Epithelial cell of esophagus (primary cell): ENCODE measurements at regions not wholly inside any gene's neighbourhood (a gene's known extent, or its start where the extent isn't known, plus 50 kb on each side); places are given as distances from the start of the nearest gene placed in this dataset.
A peak's percentile ranks its signal among the peaks of the same experiment; 100 is the strongest.

Source experiments
- DNase-seq: peaks from one replicate; pipeline ENCODE4 v3.0.0; 2010; ENCODE audit warnings: low read depth
- H3K4me3 ChIP-seq: 2 replicates; pipeline ENCODE4 v1.5.1; 2011; ENCODE audit warnings: mild to moderate bottlenecking, low read length, control low read depth
- CTCF ChIP-seq: IDR thresholded peaks from 2 replicates; pipeline ENCODE4 v1.5.1; 2011; ENCODE audit warnings: low read depth, mild to moderate bottlenecking, low read length, control low read depth, inconsistent platforms; ENCODE audit not compliant: insufficient read depth; ENCODE audit errors: missing control alignments

DNA sequence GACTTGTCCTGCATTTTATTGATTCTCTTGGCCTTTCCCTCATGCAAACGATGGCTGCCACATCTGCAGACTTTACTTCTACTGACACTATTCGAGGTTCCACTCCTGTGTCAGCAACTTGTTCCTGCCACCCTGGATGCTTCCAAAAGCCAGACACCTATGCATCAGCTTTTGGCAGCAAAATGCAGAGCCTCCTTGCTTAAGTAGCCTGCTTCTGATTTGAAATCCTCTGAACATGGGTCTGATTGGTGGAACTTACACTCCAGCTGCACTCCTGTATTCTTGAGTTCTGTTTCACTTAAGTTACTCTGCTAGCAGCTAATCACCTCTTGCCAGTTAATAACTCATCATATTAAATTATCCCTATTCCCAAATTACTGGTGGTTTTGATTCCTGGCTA, 152.1 kb upstream of the FMN2 start:
- TF ChIP-seq CTCF: no peak
- DNase-seq: no peak

DNA sequence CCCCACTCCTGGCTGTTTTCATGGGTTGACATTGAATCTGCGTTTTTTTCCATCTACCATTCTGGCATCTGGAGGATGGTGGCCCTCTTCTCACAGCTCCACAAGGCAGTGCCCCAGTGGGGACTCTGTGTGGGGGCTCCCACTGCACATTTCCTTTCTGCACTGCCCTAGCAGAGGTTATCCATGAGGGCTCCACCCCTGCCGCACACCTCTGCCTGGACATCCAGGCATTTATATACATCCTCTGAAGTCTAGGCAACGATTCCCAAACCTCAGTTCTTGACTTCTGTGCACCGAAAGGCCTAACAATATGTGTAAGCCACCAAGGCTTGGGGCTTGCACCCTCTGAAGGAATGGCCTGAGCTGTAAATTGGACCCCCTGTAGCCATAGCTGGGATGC, 147.9 kb upstream of the FMN2 start:
- no peak for TF ChIP-seq CTCF
- no peak for DNase-seq
- H3K4me3 ChIP-seq: no peak overlapping the region

More for the DNA sequence above, 152.1 kb upstream of the FMN2 start:
- H3K4me3 ChIP-seq: no peak overlapping the region

DNA sequence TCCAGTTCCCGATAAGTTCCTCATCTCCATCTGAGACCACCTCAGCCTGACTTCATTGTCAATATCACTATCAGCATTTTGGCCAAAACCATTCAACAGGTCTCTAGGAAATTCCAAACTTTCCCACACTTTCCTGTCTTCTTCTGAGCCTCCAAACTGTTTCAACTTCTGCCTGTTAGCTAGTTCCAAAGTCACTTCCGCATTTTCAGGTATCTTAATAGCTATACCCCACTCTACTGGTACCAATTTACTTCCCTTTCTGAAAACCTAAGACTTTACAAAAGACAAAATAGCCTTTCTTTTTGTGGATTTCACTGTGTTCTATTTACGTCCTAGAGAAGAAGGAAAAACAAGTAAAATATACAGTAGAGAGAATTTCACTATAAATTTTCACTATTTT, 147.0 kb upstream of the FMN2 start:
- no peak overlapping the region for H3K4me3 ChIP-seq
- TF ChIP-seq CTCF: no peak
- DNase-seq: no peak

GRCh38 chr1:239947801-239948200, 143.9 kb upstream of the FMN2 start:
- DNase-seq: peak; percentile 7
- no peak overlapping the region for H3K4me3 ChIP-seq
- TF ChIP-seq CTCF: no peak

DNA sequence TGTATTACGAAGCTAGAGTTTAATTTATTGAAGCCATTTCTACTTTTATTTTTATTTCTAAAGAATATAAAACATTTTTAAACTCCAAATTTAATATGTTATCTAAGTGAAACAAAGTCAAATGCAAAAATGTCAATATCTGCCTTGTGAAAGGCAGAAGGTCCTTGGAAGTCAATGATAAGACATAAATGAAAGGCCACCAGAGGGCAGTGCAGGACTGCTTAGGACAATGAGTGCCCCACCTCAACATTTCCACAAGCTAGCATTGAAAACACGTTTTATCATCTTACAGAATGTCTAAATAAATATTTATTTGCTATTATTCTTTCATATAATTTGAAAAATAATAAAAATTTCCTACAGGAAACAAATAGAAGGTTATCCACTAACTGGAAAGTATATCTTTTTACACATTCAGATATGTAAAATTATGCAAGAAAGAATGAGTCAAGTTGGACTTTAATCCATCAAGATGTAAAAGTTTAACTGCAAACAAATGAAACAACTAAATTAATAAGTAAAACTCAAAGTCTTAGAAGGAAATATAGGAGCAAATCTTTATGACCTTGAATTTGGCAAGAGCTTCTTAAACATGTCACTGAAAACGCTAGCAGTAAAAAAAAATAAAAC, 140.1 kb upstream of the FMN2 start:
- DNase-seq: peak; percentile 70
- H3K4me3 ChIP-seq: no peak overlapping the region
- TF ChIP-seq CTCF: peak; percentile 77

DNA sequence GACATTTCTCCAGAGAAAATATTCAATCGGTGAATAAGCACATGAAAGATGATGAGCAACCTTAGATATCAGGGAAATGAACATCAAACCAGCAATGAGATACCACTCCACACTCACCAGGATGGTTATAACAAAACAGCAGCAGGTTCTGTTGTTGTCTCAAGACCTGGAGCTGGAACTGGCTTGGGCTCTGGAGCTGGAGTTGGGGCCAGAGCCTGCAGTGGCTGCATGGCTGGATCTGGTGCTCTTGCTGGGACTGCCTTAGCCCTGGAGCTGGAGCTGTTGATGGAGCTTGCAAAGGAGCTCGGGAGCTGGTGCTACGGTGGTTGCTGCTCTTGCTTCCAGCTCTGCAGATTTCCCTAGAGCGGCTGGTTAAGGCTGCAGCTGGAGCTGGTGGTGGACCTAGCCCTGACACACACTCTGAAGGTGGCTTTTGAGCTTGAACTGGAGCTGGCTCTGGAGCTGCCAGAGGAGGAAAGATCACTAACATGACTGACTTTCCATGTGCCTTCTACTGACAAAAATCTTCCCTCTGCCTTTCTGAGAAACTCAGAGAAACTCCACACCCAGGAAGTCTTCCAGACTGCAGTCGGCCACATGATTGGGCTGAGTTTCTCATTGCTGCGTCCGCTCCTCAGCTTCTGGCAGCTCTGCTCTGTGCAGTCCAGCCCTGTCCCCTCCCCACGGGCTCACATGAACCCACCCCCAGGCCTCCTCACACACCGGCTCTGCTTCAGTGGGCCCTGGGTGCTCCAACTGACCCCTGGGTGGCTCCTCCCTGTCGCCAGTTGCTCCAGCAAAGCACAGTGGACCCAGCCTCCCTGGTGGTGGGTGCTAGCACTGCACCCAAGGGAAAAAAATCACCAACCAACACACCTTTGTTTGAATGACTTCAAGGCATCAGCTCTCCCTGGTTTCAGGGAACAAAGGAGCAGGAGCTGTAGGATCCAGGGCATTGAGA, 139.1 kb upstream of the FMN2 start:
- no peak overlapping the region for H3K4me3 ChIP-seq
- no peak for DNase-seq
- peak; percentile 40 for TF ChIP-seq CTCF
